Right lobe of liver (tissue), 6 donors: ENCODE measurements at regions not wholly inside any gene's neighbourhood (a gene's known extent, or its start where the extent isn't known, plus 50 kb on each side); places are given as distances from the start of the nearest gene placed in this dataset.

Source experiments
- ATAC-seq, 4 donors: fragments of 200-7000 bp; cut with Tn5 transposase; one replicate each; pipeline ENCODE4 v1.9.1; 2020; ENCODE audit warnings: mild to moderate bottlenecking in 4 of 4, moderate library complexity in 4 of 4
- DNase-seq, 3 donors: peaks; one replicate each; pipeline ENCODE4 v3.0.0-alpha.2; 2020
- H3K27ac ChIP-seq, 3 donors: fragments of 200-600 bp; one replicate each; pipeline ENCODE4 v1.8.0; 2022
- H3K27me3 ChIP-seq, 2 donors: fragments of 200-600 bp; one replicate each; pipeline ENCODE4 v1.8.0; 2022
- H3K36me3 ChIP-seq, 4 donors: fragments of 200-600 bp; sonication (generic) in 1 of 4; one replicate each; pipeline versions ENCODE4 v1.5.1 to v1.8.0; 2017 to 2022; ENCODE audit warnings: control low read depth in 1 of 4
- H3K4me1 ChIP-seq, 4 donors: fragments of 200-600 bp; sonication (generic) in 1 of 4; one replicate each; pipeline versions ENCODE4 v1.5.1 to v1.8.0; 2017 to 2022; ENCODE audit warnings: control low read depth in 1 of 4
- H3K4me3 ChIP-seq, 3 donors: fragments of 200-600 bp; one replicate each; pipeline ENCODE4 v1.8.0; 2022
- H3K9me3 ChIP-seq, 4 donors: fragments of 200-600 bp; sonication (generic) in 1 of 4; one replicate each; pipeline versions ENCODE4 v1.5.1 to v1.8.0; 2017 to 2022; ENCODE audit warnings: control low read depth in 1 of 4
- CTCF ChIP-seq, 4 donors: fragments of 200-600 bp in 3 of 4; fragments of 450-650 bp in 1 of 4; IDR thresholded peaks; one replicate each; pipeline versions ENCODE4 v1.5.1 to v1.8.0; 2016 to 2022; ENCODE audit warnings: antibody characterized with exemption in 4 of 4, mild to moderate bottlenecking in 2 of 4
- POLR2A ChIP-seq: fragments of 450-650 bp; IDR thresholded peaks from one replicate; pipeline ENCODE4 v1.6.1; 2017; ENCODE audit warnings: antibody characterized with exemption, mild to moderate bottlenecking
- WGBS: methylation state at CpG from one replicate; pipeline ENCODE4 v1.1.6; 2018; ENCODE audit warnings: low coverage, low lambda C conversion rate; ENCODE audit not compliant: insufficient coverage; ENCODE audit errors: missing lambda C conversion rate; 5-methylcytosine and 5-hydroxymethylcytosine counted together
- intact Hi-C, 2 donors: fragments of 100-400 bp; cut with DNase I; formaldehyde crosslinking; loops; one replicate each; pipeline versions ENCODE4 v1.11.2 to v1.14.1; 2022
- donor health status: DM: no; HTN: yes; CAD: no.
- donor health status: DM: no; HTN: no; CAD: no.
- donor health status: DM: no; HTN: no; CAD: no.
- donor health status: DM: no; HTN: yes; CAD: no.
- donor health status: DM: no; HTN: yes; CAD: no.

GRCh38 chrX:65253817-65254216, 277.6 kb upstream of the ZC4H2 start:
- no peak overlapping the region for H3K4me3 ChIP-seq
- TF ChIP-seq POLR2A = no peak
- no peak for TF ChIP-seq CTCF (IDR thresholded peaks at IDR 0.05)
- no peak overlapping the region for H3K27ac ChIP-seq
- intact Hi-C loops = no loop called here
- no peaks in the 10 kb centered on the region for H3K9me3 ChIP-seq
- H3K27me3 ChIP-seq = no peaks in the 10 kb centered on the region
- H3K36me3 ChIP-seq = no peaks in the 10 kb centered on the region
- WGBS = 33% methylated on average over 1 of the region's 6 CpGs
- no peaks in the 10 kb centered on the region for H3K4me1 ChIP-seq
- ATAC-seq = peak in 1 of 4 donors; percentile 36
- no peak for DNase-seq

- ATAC-seq = peak; percentile 59 to 76 (median 68)
- Histone ChIP-seq H3K27me3 (no peaks in the 10 kb centered on the region), H3K4me1 (no peaks in the 10 kb centered on the region), H3K4me3 (no peak overlapping the region), H3K9me3 (no peaks in the 10 kb centered on the region), H3K27ac (no peak overlapping the region), H3K36me3 (no peaks in the 10 kb centered on the region)
- TF ChIP-seq POLR2A (no peak), CTCF (IDR thresholded peaks at IDR 0.05) (no peak)
- DNase-seq = no peak
- WGBS = no CpG with 5 or more reads among the region's 4 CpGs
- intact Hi-C loops = no loop called here
These were observed 264.9 kb upstream of the ZC4H2 start for GRCh38 chrX:65241059-65241721.

GRCh38 chrX:65203545-65203944, 227.3 kb upstream of the ZC4H2 start:
- WGBS = 60% methylated on average over 1 of the region's 3 CpGs
- TF ChIP-seq POLR2A = no peak
- TF ChIP-seq CTCF (IDR thresholded peaks at IDR 0.05) = no peak
- H3K27ac ChIP-seq = no peak overlapping the region
- intact Hi-C loops = no loop called here
- no peaks in the 10 kb centered on the region for H3K36me3 ChIP-seq
- no peak overlapping the region for H3K4me3 ChIP-seq
- peak; percentile 74 to 91 (median 82) for ATAC-seq
- no peaks in the 10 kb centered on the region for H3K27me3 ChIP-seq
- DNase-seq = peak; percentile 52 to 72 (median 54)
- no peaks in the 10 kb centered on the region for H3K4me1 ChIP-seq
- no peaks in the 10 kb centered on the region for H3K9me3 ChIP-seq

GRCh38 chrX:65196758-65197360, 220.6 kb upstream of the ZC4H2 start:
- DNase-seq (peak; percentile 71 to 83 (median 79)), ATAC-seq (peak; percentile 96 to 99 (median 98))
- Histone ChIP-seq H3K9me3 (no peaks in the 10 kb centered on the region), H3K4me1 (peaks cover 0 to 4% (median 0%) of the 10 kb centered on the region in 4 donors), H3K36me3 (no peaks in the 10 kb centered on the region), H3K4me3 (peak overlapping the region in 2 of 3 donors; percentile 26 to 31), H3K27me3 (no peaks in the 10 kb centered on the region), H3K27ac (peak overlapping the region in 1 of 3 donors; percentile 31)
- no peak for TF ChIP-seq POLR2A
- peak; percentile 36 to 40 (median 38) for TF ChIP-seq CTCF (IDR thresholded peaks at IDR 0.05)
- intact Hi-C loops = no loop called here
- WGBS = 29% methylated on average over 6 of the region's 14 CpGs
